Tibial nerve (tissue), 4 donors: ENCODE measurements at regions not wholly inside any gene's neighbourhood (a gene's known extent, or its start where the extent isn't known, plus 50 kb on each side); places are given as distances from the start of the nearest gene placed in this dataset.

Experiments used
- DNase-seq, 2 donors: peaks; one replicate each; pipeline ENCODE4 v3.0.0-alpha.2; 2019; ENCODE audit warnings: low spot score in 2 of 2
- H3K27ac ChIP-seq, 4 donors: fragments of 200-600 bp; sonication (generic) in 3 of 4; one replicate each; pipeline ENCODE4 v1.5.1; 2017 to 2019; ENCODE audit warnings: mild to moderate bottlenecking in 1 of 4
- H3K27me3 ChIP-seq, 2 donors: fragments of 200-600 bp; sonication (generic) in 1 of 2; one replicate each; pipeline versions ENCODE4 v1.5.1 to v1.6.0; 2017 to 2019
- H3K36me3 ChIP-seq, 3 donors: fragments of 200-600 bp; sonication (generic); one replicate each; pipeline ENCODE4 v1.5.1; 2018 to 2019
- H3K4me1 ChIP-seq, 4 donors: fragments of 200-600 bp; sonication (generic) in 3 of 4; one replicate each; pipeline ENCODE4 v1.5.1; 2017 to 2019
- H3K4me3 ChIP-seq, 4 donors: fragments of 200-600 bp; sonication (generic) in 3 of 4; one replicate each; pipeline ENCODE4 v1.5.1; 2017 to 2019; ENCODE audit warnings: mild to moderate bottlenecking in 1 of 4, moderate library complexity in 1 of 4
- H3K9me3 ChIP-seq, 4 donors: fragments of 200-600 bp; sonication (generic) in 3 of 4; one replicate each; pipeline ENCODE4 v1.5.1; 2017 to 2019
- CTCF ChIP-seq, 5 experiments: fragments of 200-600 bp in 3 of 5; fragments of 450-650 bp in 2 of 5; sonication (generic) in 3 of 5; IDR thresholded peaks; one replicate each; pipeline ENCODE4 v1.5.1; 2016 to 2019; ENCODE audit warnings: antibody characterized with exemption in 5 of 5, mild to moderate bottlenecking in 3 of 5, moderate library complexity in 2 of 5
- EP300 ChIP-seq, 2 donors: sonication (generic); formaldehyde crosslinking; IDR thresholded peaks; one replicate each; pipeline ENCODE4 v1.6.1; 2017; ENCODE audit warnings: antibody characterized with exemption in 2 of 2, mild to moderate bottlenecking in 1 of 2
- POLR2A ChIP-seq, 2 donors: fragments of 450-650 bp; IDR thresholded peaks; one replicate each; pipeline ENCODE4 v1.6.1; 2017; ENCODE audit warnings: antibody characterized with exemption in 2 of 2, mild to moderate bottlenecking in 2 of 2, moderate library complexity in 2 of 2
- WGBS, 2 donors: methylation state at CpG; one replicate each; pipeline ENCODE4 v1.1.5; 2018; 5-methylcytosine and 5-hydroxymethylcytosine counted together

- H3K27ac ChIP-seq = peak overlapping the region in 2 of 4 donors; percentile 6 to 41
- no peaks in the 10 kb centered on the region for H3K27me3 ChIP-seq
- no peak overlapping the region for H3K4me3 ChIP-seq
- no peaks in the 10 kb centered on the region for H3K36me3 ChIP-seq
- 63 to 70% methylated on average over 6 of the region's 6 CpGs for WGBS, 2 donors
- TF ChIP-seq EP300 (IDR thresholded peaks at IDR 0.05) (no peak), POLR2A (IDR thresholded peaks at IDR 0.05) (no peak), CTCF (IDR thresholded peaks at IDR 0.05) (no peak)
- no peaks in the 10 kb centered on the region for H3K9me3 ChIP-seq
- no peak for DNase-seq
- H3K4me1 ChIP-seq = peaks cover 0 to 44% (median 12%) of the 10 kb centered on the region in 4 donors
Observed at GRCh38 chr5:73273379-73274050, 100.5 kb downstream of the TMEM174 start.

- H3K9me3 ChIP-seq = no peaks in the 10 kb centered on the region
- no peak for DNase-seq
- H3K27ac ChIP-seq = peak overlapping the region in 2 of 4 donors; percentile 21 to 39
- no peak overlapping the region for H3K4me3 ChIP-seq
- H3K36me3 ChIP-seq = no peaks in the 10 kb centered on the region
- peaks cover 0 to 49% (median 12%) of the 10 kb centered on the region in 4 donors for H3K4me1 ChIP-seq
- TF ChIP-seq EP300 (IDR thresholded peaks at IDR 0.05) (no peak), POLR2A (IDR thresholded peaks at IDR 0.05) (no peak), CTCF (IDR thresholded peaks at IDR 0.05) (no peak)
- H3K27me3 ChIP-seq = no peaks in the 10 kb centered on the region
Observed at GRCh38 chr5:73272351-73272750, 99.4 kb downstream of the TMEM174 start.

- Histone ChIP-seq H3K9me3 (no peaks in the 10 kb centered on the region), H3K4me3 (no peak overlapping the region), H3K27me3 (no peaks in the 10 kb centered on the region), H3K36me3 (no peaks in the 10 kb centered on the region), H3K4me1 (peaks cover 0 to 55% (median 13%) of the 10 kb centered on the region in 4 donors), H3K27ac (no peak overlapping the region)
- TF ChIP-seq CTCF (IDR thresholded peaks at IDR 0.05) (no peak), POLR2A (IDR thresholded peaks at IDR 0.05) (no peak), EP300 (IDR thresholded peaks at IDR 0.05) (no peak)
- WGBS, 2 donors = 89 to 100% methylated on average over 2 of the region's 2 CpGs
- no peak for DNase-seq
Observed at GRCh38 chr5:73268826-73269225, 95.8 kb downstream of the TMEM174 start.

GRCh38 chr5:73267766-73268435 is 94.9 kb downstream of the TMEM174 start:
- peak overlapping the region in 3 of 4 donors; percentile 54 to 84 (median 78) for H3K27ac ChIP-seq
- H3K9me3 ChIP-seq = no peaks in the 10 kb centered on the region
- H3K4me3 ChIP-seq = peak overlapping the region in 3 of 4 donors; percentile 7 to 34 (median 12)

More at GRCh38 chr5:73267766-73268435, 94.9 kb downstream of the TMEM174 start:
- no peak for DNase-seq
- H3K27me3 ChIP-seq = no peaks in the 10 kb centered on the region
- no peak for TF ChIP-seq CTCF (IDR thresholded peaks at IDR 0.05)
- TF ChIP-seq POLR2A (IDR thresholded peaks at IDR 0.05) = no peak
- TF ChIP-seq EP300 (IDR thresholded peaks at IDR 0.05) = no peak
- 55 to 58% methylated on average over 8 of the region's 8 CpGs for WGBS, 2 donors
- H3K36me3 ChIP-seq = no peaks in the 10 kb centered on the region
- peaks cover 0 to 53% (median 10%) of the 10 kb centered on the region in 4 donors for H3K4me1 ChIP-seq
